GM23338 (cell line): ENCODE measurements at regions not wholly inside any gene's neighbourhood (a gene's known extent, or its start where the extent isn't known, plus 50 kb on each side); places are given as distances from the start of the nearest gene placed in this dataset.

ENCODE experiments used
- ATAC-seq: fragments of 200-7000 bp; cut with Tn5 transposase; 3 replicates; pipeline ENCODE4 v1.9.1; 2020
- DNase-seq: peaks from one replicate; pipeline ENCODE4 v3.0.0-alpha.2; 2015; ENCODE audit warnings: low spot score
- H2AFZ ChIP-seq: fragments of 200-600 bp; sonication (generic); 2 replicates; pipeline ENCODE4 v1.8.0; 2016; ENCODE audit warnings: antibody characterized with exemption, mild to moderate bottlenecking, moderate library complexity
- H3F3A ChIP-seq: fragments of 200-600 bp; sonication (generic); replicated peaks from 2 replicates; pipeline ENCODE4 v1.8.0; 2017; ENCODE audit warnings: antibody characterized with exemption, mixed run types, low read depth
- H3K27ac ChIP-seq: fragments of 200-600 bp; sonication (generic); 2 replicates; pipeline ENCODE4 v1.6.1; 2016; ENCODE audit warnings: low read depth
- H3K27me3 ChIP-seq: fragments of 200-600 bp; sonication (generic); 2 replicates; pipeline ENCODE4 v1.8.0; 2016; ENCODE audit warnings: mild to moderate bottlenecking, mixed run types, moderate library complexity; ENCODE audit not compliant: insufficient read depth
- H3K36me3 ChIP-seq: fragments of 200-600 bp; sonication (generic); 2 replicates; pipeline ENCODE4 v1.8.0; 2016; ENCODE audit warnings: mild to moderate bottlenecking; ENCODE audit not compliant: insufficient read depth
- H3K4me1 ChIP-seq: fragments of 200-600 bp; sonication (generic); 2 replicates; pipeline ENCODE4 v1.8.0; 2016; ENCODE audit warnings: mild to moderate bottlenecking, moderate library complexity; ENCODE audit not compliant: insufficient read depth
- H3K4me2 ChIP-seq: fragments of 200-600 bp; sonication (generic); 2 replicates; pipeline ENCODE4 v1.7.1; 2017; ENCODE audit warnings: mixed run types
- H3K4me3 ChIP-seq: fragments of 200-600 bp; sonication (generic); 2 replicates; pipeline ENCODE4 v1.6.1; 2016; ENCODE audit warnings: mixed run types
- H3K79me2 ChIP-seq: fragments of 200-600 bp; sonication (generic); replicated peaks from 2 replicates; pipeline ENCODE4 v1.8.0; 2017; ENCODE audit warnings: mild to moderate bottlenecking; ENCODE audit not compliant: insufficient read depth
- H3K9me2 ChIP-seq: fragments of 200-600 bp; sonication (generic); 2 replicates; pipeline ENCODE4 v1.8.0; 2017; ENCODE audit not compliant: insufficient read depth
- H4K20me1 ChIP-seq: fragments of 200-600 bp; sonication (generic); replicated peaks from 2 replicates; pipeline ENCODE4 v1.8.0; 2017; ENCODE audit warnings: mild to moderate bottlenecking; ENCODE audit not compliant: insufficient read depth
- H3K27ac Mint-ChIP-seq: 2 replicates; pipeline ENCODE4 v1.8.0; 2020; ENCODE audit warnings: inconsistent platforms, mild to moderate bottlenecking, moderate library complexity, mixed read lengths
- H3K27me3 Mint-ChIP-seq: 3 replicates; pipeline ENCODE4 v1.8.0; 2022; ENCODE audit warnings: low read depth, mild to moderate bottlenecking, moderate library complexity, mixed read lengths, inconsistent platforms; ENCODE audit not compliant: insufficient read depth, poor library complexity
- H3K36me3 Mint-ChIP-seq: 3 replicates; pipeline ENCODE4 v1.8.0; 2021; ENCODE audit warnings: low read depth, mild to moderate bottlenecking, inconsistent platforms, moderate library complexity, mixed read lengths
- H3K4me1 Mint-ChIP-seq: 3 replicates; pipeline ENCODE4 v1.8.0; 2020; ENCODE audit warnings: mild to moderate bottlenecking, inconsistent platforms, mixed read lengths
- H3K4me3 Mint-ChIP-seq: 3 replicates; pipeline ENCODE4 v1.8.0; 2021; ENCODE audit warnings: moderate library complexity, mild to moderate bottlenecking, inconsistent platforms, mixed read lengths
- H3K9me3 Mint-ChIP-seq: 3 replicates; pipeline ENCODE4 v1.8.0; 2020; ENCODE audit warnings: moderate library complexity, mild to moderate bottlenecking, inconsistent platforms, mixed read lengths
- CREB1 ChIP-seq: fragments of 250-450 bp; sonication (Bioruptor Pico); IDR thresholded peaks from 2 replicates; pipeline ENCODE4 v1.5.0; 2020; ENCODE audit warnings: low read depth, mild to moderate bottlenecking, moderate library complexity
- CTCF ChIP-seq, 2 experiments: fragments of 200-600 bp in 1 of 2; sonication (generic) in 1 of 2; conservative IDR thresholded peaks; 2 replicates each; pipeline versions ENCODE4 v1.5.1 to v1.6.1; 2016 to 2017; ENCODE audit warnings: antibody characterized with exemption in 2 of 2, low read depth in 2 of 2, mild to moderate bottlenecking in 2 of 2, moderate library complexity in 1 of 2
- EZH2 ChIP-seq: fragments of 200-600 bp; sonication (generic); IDR thresholded peaks from one replicate; pipeline ENCODE4 v1.8.0; 2017; ENCODE audit warnings: antibody characterized with exemption, mild to moderate bottlenecking, low read depth; ENCODE audit not compliant: unreplicated experiment
- NANOG ChIP-seq: IDR thresholded peaks from 2 replicates; pipeline ENCODE4 v1.6.1; 2016; ENCODE audit warnings: antibody characterized with exemption, borderline replicate concordance
- POLR2AphosphoS5 ChIP-seq: IDR thresholded peaks from 2 replicates; pipeline ENCODE4 v1.6.1; 2016; ENCODE audit warnings: antibody characterized with exemption, low read depth
- REST ChIP-seq: IDR thresholded peaks from one replicate; pipeline ENCODE4 v1.6.1; 2018; ENCODE audit warnings: antibody characterized with exemption; ENCODE audit not compliant: unreplicated experiment
- STAT1 ChIP-seq: IDR thresholded peaks from one replicate; pipeline ENCODE4 v1.6.1; 2016; ENCODE audit warnings: antibody characterized with exemption; ENCODE audit not compliant: unreplicated experiment
- ZNF114 ChIP-seq: fragments of 250-450 bp; sonication (Bioruptor Pico); IDR thresholded peaks from 2 replicates; pipeline ENCODE4 v1.5.0; 2020; ENCODE audit warnings: mild to moderate bottlenecking, moderate library complexity
- ZNF331 ChIP-seq: fragments of 250-450 bp; sonication (Bioruptor Pico); IDR thresholded peaks from 2 replicates; pipeline ENCODE4 v1.5.0; 2020; ENCODE audit warnings: low read depth, mild to moderate bottlenecking, moderate library complexity
- ZNF462 ChIP-seq: fragments of 250-450 bp; sonication (Bioruptor Pico); IDR thresholded peaks from 2 replicates; pipeline ENCODE4 v1.5.0; 2020; ENCODE audit warnings: mild to moderate bottlenecking, moderate library complexity
- TF ChIP-seq, protein P1 (sequence below): IDR thresholded peaks from 2 replicates; pipeline ENCODE4 v1.6.1; 2016; ENCODE audit warnings: antibody characterized with exemption

DNA sequence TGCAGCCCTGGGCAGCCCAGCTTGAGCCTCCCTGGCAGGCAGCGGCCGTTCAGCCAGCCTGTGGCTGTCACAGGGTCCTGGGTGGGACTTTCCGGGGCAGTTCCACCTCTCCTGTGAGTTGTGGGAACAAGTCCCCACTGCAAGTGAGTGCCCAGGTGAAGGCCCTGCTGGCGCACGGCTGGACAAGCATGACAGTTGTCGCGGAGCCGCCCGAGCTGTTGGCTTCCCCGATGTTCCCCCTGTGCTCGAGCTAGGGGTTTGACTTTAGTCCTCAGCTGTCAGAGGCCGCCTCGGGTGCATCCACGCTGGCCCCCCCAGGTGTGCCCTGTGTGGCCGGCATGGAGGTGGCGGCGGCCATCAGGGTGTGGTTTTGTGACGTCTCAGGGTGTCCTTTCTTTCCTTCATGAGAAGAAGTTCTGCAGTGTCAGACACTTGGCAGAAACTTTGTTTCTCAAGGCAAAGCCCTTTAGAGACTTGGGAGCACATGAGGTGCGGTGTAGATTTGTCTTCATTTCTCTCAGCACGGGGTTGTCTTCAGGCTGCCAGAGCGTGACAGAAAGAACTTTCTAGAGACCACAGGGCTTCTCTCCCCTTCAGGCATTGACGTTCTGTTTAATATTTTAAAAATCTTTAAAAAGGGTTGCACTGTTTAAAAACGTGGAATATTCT, 69.4 kb upstream of the HGFAC start:
- Mint-ChIP-seq H3K36me3 (no peaks in the 10 kb centered on the region), H3K27ac (no peak overlapping the region), H3K4me3 (no peak overlapping the region), H3K4me1 (peaks cover 51% of the 10 kb centered on the region), H3K27me3 (peaks cover 41% of the 10 kb centered on the region), H3K9me3 (no peaks in the 10 kb centered on the region)
- no peak overlapping the region for H3K4me3 ChIP-seq
- H3K27ac ChIP-seq, result no peak overlapping the region
- no peaks in the 10 kb centered on the region for H3K36me3 ChIP-seq
- peaks cover 27% of the 10 kb centered on the region for H3K4me1 ChIP-seq
- H3K27me3 ChIP-seq, result no peaks in the 10 kb centered on the region
- H3F3A ChIP-seq, result 0 out of 2 replicates have a peak, but pooled peaks cover 2% of the 10 kb centered on the region
- no peaks in the 10 kb centered on the region for H4K20me1 ChIP-seq
- H2AFZ ChIP-seq, result no peak overlapping the region
- H3K4me2 ChIP-seq, result peak overlapping the region; percentile 62; the same call in 1 of the 2 replicates
- no peak for ATAC-seq
- H3K79me2 ChIP-seq, result no peaks in the 10 kb centered on the region
- DNase-seq, result no peak
- H3K9me2 ChIP-seq, result no peaks in the 10 kb centered on the region
- no peak for TF ChIP-seq STAT1
- TF ChIP-seq ZNF331 (CRISPR knock-in tag), result no peak
- TF ChIP-seq CTCF (conservative IDR thresholded peaks at IDR 0.05; ENCODE audit: low read depth in 2 of 2), result no peak
- no peak for TF ChIP-seq ZNF114 (CRISPR knock-in tag)
- no peak for TF ChIP-seq REST
- TF ChIP-seq, protein P1, sequence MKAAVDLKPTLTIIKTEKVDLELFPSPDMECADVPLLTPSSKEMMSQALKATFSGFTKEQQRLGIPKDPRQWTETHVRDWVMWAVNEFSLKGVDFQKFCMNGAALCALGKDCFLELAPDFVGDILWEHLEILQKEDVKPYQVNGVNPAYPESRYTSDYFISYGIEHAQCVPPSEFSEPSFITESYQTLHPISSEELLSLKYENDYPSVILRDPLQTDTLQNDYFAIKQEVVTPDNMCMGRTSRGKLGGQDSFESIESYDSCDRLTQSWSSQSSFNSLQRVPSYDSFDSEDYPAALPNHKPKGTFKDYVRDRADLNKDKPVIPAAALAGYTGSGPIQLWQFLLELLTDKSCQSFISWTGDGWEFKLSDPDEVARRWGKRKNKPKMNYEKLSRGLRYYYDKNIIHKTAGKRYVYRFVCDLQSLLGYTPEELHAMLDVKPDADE, result no peak
- no peak for TF ChIP-seq NANOG
- no peak for TF ChIP-seq POLR2AphosphoS5
- no peak for TF ChIP-seq ZNF462 (CRISPR knock-in tag)
- no peak for TF ChIP-seq CREB1 (CRISPR knock-in tag)
- TF ChIP-seq EZH2, result no peak
